IPS-20b (cell line): ENCODE measurements at regions not wholly inside any gene's neighbourhood (a gene's known extent, or its start where the extent isn't known, plus 50 kb on each side); places are given as distances from the start of the nearest gene placed in this dataset.
"Not testable (repeated sequence)": the region's sequence is repeated elsewhere in the genome, so short reads cannot be mapped to it uniquely, and the experiment has no call there.

ENCODE experiments used
- H3K27ac ChIP-seq: one replicate; pipeline ENCODE4 v1.5.1; 2013; ENCODE audit warnings: low read length
- H3K27me3 ChIP-seq: 2 replicates; pipeline ENCODE4 v1.6.1; 2013; ENCODE audit warnings: mild to moderate bottlenecking, low read length, inconsistent platforms; ENCODE audit not compliant: insufficient read depth
- H3K36me3 ChIP-seq: 2 replicates; pipeline ENCODE4 v1.6.1; 2013; ENCODE audit warnings: low read depth, mild to moderate bottlenecking, inconsistent platforms, low read length, moderate library complexity; ENCODE audit not compliant: insufficient read depth
- H3K4me1 ChIP-seq: 2 replicates; pipeline ENCODE4 v1.6.1; 2013; ENCODE audit warnings: mild to moderate bottlenecking, control low read depth, inconsistent platforms, low read length, moderate library complexity; ENCODE audit not compliant: insufficient read depth
- H3K4me3 ChIP-seq: 2 replicates; pipeline ENCODE4 v1.5.1; 2013; ENCODE audit warnings: mild to moderate bottlenecking, low read length, inconsistent platforms
- H3K9ac ChIP-seq: 2 replicates; pipeline ENCODE4 v1.6.1; 2013; ENCODE audit warnings: low read depth, mild to moderate bottlenecking, inconsistent platforms, low read length, moderate library complexity
- H3K9me3 ChIP-seq: 2 replicates; pipeline ENCODE4 v1.6.1; 2013; ENCODE audit warnings: mild to moderate bottlenecking, low read depth, low read length, inconsistent platforms; ENCODE audit not compliant: insufficient read depth

DNA sequence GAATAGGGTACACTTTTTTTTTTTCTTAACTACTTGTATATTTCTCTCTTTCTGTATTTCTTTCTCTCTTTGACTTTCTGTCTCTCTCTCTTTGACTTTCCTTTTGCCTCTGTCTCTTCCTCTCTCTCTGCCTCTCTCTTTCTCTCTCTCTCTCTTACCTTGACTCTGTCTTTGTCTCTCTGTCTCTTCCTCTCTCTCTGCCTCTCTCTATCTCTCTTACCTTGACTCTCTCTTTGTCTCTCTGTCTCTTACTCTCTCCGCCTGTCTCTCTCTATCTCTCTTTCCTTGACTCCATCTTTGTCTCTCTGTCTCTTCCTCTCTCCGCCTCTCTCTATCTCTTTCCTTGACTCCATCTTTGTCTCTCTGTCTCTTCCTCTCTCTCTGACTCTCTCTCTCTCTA lies 62.4 kb upstream of the PRMT8 start:
- Histone ChIP-seq H3K27me3 (no peaks in the 10 kb centered on the region; the same call in 1 of the 2 replicates), H3K4me3 (no peak overlapping the region), H3K9ac (no peak overlapping the region), H3K4me1 (peaks cover 6% of the 10 kb centered on the region; the same call in 1 of the 2 replicates), H3K27ac (no peak overlapping the region), H3K9me3 (no peaks in the 10 kb centered on the region), H3K36me3 (no peaks in the 10 kb centered on the region)

DNA sequence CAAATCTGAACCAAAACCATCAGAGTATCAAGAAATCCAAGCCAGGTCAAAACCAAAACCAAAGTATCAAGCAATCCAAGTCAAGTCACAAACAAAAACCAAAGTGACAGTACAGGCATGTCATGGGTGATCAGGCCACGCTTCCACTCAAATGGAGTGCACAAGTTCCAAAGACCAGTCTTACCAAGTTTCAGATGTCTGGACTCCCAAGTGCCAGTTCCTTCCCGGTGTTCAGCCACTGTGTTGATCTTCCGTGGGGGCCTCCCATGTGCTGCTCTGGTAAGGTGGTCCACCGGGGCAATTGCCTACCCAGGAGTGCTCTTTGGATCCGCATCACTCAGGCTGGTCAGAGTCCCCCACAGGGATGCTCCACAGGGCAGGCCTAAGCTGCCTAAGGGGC lies 61.5 kb upstream of the PRMT8 start:
- H3K4me1 ChIP-seq, H3K27me3 ChIP-seq, H3K9ac ChIP-seq, H3K9me3 ChIP-seq, H3K27ac ChIP-seq, H3K4me3 ChIP-seq, H3K36me3 ChIP-seq: not testable (repeated sequence)

DNA sequence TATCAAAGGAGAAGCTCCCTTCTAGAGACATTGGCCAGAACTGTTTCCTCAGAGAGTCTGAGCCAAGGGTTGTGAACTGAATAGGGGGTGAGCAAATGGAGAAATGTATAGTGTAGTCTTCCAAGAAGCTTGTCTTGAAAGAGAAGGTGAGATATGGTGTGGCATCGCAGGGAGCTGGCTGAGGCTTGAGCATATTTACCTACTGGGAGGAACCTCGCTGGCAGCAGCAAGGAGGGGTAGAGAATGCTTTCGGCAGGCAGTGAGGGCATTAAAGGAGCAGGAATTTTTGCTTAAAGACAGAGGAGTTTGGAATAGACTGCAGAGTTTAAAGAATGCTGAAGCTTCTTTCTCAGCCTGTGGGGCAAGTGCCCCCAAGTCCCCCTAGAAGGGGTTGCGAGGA lies 59.3 kb upstream of the PRMT8 start:
- peaks cover 6% of the 10 kb centered on the region; the same call in 1 of the 2 replicates for H3K4me1 ChIP-seq
- no peak overlapping the region for H3K27ac ChIP-seq
- no peak overlapping the region for H3K9ac ChIP-seq
- no peaks in the 10 kb centered on the region for H3K36me3 ChIP-seq
- no peaks in the 10 kb centered on the region; the same call in 1 of the 2 replicates for H3K27me3 ChIP-seq
- no peak overlapping the region for H3K4me3 ChIP-seq
- H3K9me3 ChIP-seq: no peaks in the 10 kb centered on the region

DNA sequence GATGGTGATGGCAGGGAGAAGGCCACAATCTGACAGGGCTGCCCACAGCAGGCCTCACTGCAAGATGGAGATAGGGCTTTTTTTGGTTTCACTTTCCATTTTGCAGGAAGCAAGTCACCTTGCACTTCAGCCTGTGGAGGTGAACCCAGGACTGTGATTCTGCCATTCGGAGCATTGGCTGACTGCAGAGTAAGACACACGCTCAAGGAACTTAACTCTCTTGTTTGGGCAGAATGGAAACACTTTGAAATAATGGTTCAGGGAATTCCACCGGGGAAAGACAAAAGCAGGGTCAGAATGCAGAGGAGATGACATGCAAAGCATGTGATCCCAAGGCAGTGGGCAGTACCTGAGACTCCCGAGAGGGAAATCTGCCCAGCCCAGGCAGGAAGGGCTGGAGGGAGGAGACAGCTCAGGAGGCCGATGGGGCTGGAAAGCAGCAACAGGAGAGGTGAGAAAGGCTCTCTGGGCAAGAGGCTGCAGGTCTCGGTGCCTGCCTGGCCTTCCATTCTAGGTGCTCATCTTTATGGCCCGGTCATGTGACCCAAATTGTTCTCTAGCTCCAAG lies 58.7 kb upstream of the PRMT8 start:
- no peak overlapping the region for H3K27ac ChIP-seq
- no peak overlapping the region for H3K4me3 ChIP-seq
- no peak overlapping the region for H3K9ac ChIP-seq
- no peaks in the 10 kb centered on the region for H3K36me3 ChIP-seq
- peaks cover 6% of the 10 kb centered on the region; the same call in 1 of the 2 replicates for H3K4me1 ChIP-seq
- H3K27me3 ChIP-seq: no peaks in the 10 kb centered on the region; the same call in 1 of the 2 replicates
- H3K9me3 ChIP-seq: no peaks in the 10 kb centered on the region

DNA sequence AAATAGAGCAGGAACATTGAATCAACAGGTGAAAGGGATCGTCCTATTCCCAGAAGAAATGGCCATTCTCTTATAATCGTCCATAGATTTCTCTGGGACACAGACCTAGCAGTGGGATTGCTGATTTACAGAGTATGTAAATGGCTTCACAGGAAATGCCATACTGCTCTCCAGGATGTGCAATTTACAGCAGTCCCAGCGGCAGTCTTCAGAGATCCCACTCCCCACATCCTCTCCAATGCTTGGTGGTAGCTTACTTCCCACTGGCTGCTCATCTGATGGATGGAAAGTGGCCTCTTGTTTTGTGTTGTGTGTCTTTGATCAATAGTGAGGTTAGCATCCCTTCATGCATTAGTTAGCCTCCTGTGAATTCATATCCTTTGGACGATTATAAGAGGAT lies 58.1 kb upstream of the PRMT8 start:
- Histone ChIP-seq H3K9ac (no peak overlapping the region), H3K9me3 (no peaks in the 10 kb centered on the region), H3K27ac (no peak overlapping the region), H3K4me1 (peaks cover 6% of the 10 kb centered on the region; the same call in 1 of the 2 replicates), H3K27me3 (no peaks in the 10 kb centered on the region; the same call in 1 of the 2 replicates), H3K4me3 (no peak overlapping the region), H3K36me3 (no peaks in the 10 kb centered on the region)

DNA sequence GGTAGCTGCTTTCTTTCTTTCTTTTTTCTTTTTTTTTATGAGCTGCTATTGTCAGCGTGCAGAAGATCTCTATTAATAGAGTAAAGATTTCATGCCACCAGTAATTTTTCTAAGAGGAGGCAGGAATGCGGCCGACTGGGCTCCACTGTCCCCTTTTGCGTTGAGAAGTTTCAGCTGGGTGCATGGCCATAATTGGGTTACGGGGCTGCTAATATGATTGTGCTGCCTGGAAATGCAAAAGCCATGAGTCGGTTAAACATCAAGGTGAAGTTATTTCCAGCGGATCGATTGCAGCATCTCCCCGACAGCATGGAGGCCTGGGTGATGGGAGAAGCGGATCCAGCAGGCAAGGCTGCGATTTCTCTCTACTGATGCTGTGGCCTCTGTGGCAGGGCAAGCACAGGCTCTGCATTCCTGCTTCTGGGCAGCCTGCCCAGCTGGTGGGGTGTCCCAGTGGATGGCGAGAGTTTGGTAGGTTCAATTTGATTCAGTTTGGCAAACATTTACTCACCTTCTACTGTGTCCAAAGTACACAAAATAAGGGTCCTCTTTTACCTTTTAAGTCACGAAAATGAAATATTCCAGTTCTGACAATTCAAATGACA lies 54.4 kb upstream of the PRMT8 start:
- Histone ChIP-seq H3K9ac (no peak overlapping the region), H3K27ac (no peak overlapping the region), H3K27me3 (no peaks in the 10 kb centered on the region), H3K4me3 (no peak overlapping the region), H3K36me3 (no peaks in the 10 kb centered on the region), H3K4me1 (peaks cover 11% of the 10 kb centered on the region; the same call in 1 of the 2 replicates), H3K9me3 (no peaks in the 10 kb centered on the region)

DNA sequence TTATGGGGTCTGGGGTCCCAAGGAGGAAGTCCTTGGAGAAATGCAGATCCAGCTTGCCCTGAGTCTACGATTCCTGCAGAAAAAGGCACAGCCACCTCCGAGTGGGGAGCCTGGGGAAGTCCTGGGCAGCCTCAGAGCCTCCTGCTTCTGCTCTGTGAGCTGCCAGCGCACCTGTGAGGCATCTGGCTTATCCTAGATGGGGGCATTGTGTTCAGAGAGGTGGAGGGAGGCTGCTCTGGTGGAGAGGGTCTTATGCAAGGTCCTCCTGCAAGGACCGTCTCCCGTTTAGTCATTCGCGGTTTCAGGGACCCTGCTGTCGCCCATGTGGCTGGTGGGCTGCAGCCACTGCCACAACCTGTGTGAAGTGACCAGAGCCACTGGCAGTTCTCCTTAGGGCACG lies 53.0 kb upstream of the PRMT8 start:
- Histone ChIP-seq H3K27me3 (no peaks in the 10 kb centered on the region), H3K27ac (no peak overlapping the region), H3K9me3 (no peaks in the 10 kb centered on the region), H3K4me3 (no peak overlapping the region), H3K4me1 (peaks cover 10% of the 10 kb centered on the region; the same call in 1 of the 2 replicates), H3K36me3 (no peaks in the 10 kb centered on the region), H3K9ac (no peak overlapping the region)

DNA sequence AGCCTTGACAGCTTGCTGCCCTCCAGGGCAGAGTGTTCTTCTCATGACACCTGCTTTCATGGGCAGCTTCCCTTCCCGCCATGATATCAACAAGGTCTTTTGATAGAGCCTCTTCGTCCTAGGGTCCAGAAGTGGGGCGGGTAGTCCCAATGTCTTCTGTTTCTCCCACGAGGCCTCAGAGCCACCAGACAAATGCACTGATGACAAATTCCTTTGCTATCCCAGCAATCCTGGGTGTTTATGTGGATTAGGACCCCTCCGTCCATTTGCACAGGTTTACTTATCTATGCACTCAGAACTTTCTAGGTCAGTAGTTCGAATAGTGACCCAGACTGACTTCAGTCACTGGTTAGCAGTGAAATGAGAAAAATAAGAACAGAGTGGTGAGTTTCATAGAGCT lies 52.6 kb upstream of the PRMT8 start:
- H3K4me1 ChIP-seq: peaks cover 8% of the 10 kb centered on the region; the same call in 1 of the 2 replicates
- no peaks in the 10 kb centered on the region for H3K36me3 ChIP-seq
- H3K27me3 ChIP-seq: no peaks in the 10 kb centered on the region
- no peaks in the 10 kb centered on the region for H3K9me3 ChIP-seq
- no peak overlapping the region for H3K4me3 ChIP-seq
- no peak overlapping the region for H3K27ac ChIP-seq
- no peak overlapping the region for H3K9ac ChIP-seq
